ENCODE measurements at regions not wholly inside any gene's neighbourhood (a gene's known extent, or its start where the extent isn't known, plus 50 kb on each side); places are given as distances from the start of the nearest gene placed in this dataset.

- no peak for TF ChIP-seq CTCF (IDR thresholded peaks at IDR 0.05)
- no peak for TF ChIP-seq POLR2A (IDR thresholded peaks at IDR 0.05)
- whole genome bisulfite sequencing, 2 donors: 29 to 56% methylated on average over 2 of the region's 2 CpGs
- DNase-seq (ENCODE audit: low spot score in 2 of 2): no peak
These were observed 743.0 kb downstream of the KCTD16 start for GRCh38 chr5:144913661-144914060.

GRCh38 chr5:144896473-144896872, 725.8 kb downstream of the KCTD16 start:
- H3K4me3 ChIP-seq (ENCODE audit: low read depth, poor library complexity, severe bottlenecking): no peak overlapping the region
- WGBS, 2 donors: 73 to 76% methylated on average over 2 of the region's 2 CpGs
- no peak for DNase-seq (ENCODE audit: low spot score in 2 of 2)
- intact Hi-C loops (cut with DNase I; ENCODE audit: low total_unique reads): no loop called here
- no peak for TF ChIP-seq CTCF (IDR thresholded peaks at IDR 0.05)
- TF ChIP-seq POLR2A (IDR thresholded peaks at IDR 0.05): no peak

More at GRCh38 chr5:144913661-144914060, 743.0 kb downstream of the KCTD16 start:
- intact Hi-C loops (cut with DNase I; ENCODE audit: low total_unique reads): no loop called here
- H3K4me3 ChIP-seq (ENCODE audit: low read depth, poor library complexity, severe bottlenecking): no peak overlapping the region

GRCh38 chr5:144886668-144887067, 716.0 kb downstream of the KCTD16 start:
- 79 to 86% methylated on average over 1 of the region's 1 CpG for WGBS, 2 donors
- no peak overlapping the region for H3K4me3 ChIP-seq (ENCODE audit: low read depth, poor library complexity, severe bottlenecking)
- intact Hi-C loops (cut with DNase I; ENCODE audit: low total_unique reads): no loop called here
- TF ChIP-seq POLR2A (IDR thresholded peaks at IDR 0.05): no peak
- TF ChIP-seq CTCF (IDR thresholded peaks at IDR 0.05): no peak
- DNase-seq (ENCODE audit: low spot score in 2 of 2): no peak

- WGBS, 2 donors: 67 to 81% methylated on average over 3 of the region's 3 CpGs
- no peak for TF ChIP-seq POLR2A (IDR thresholded peaks at IDR 0.05)
- intact Hi-C loops (cut with DNase I; ENCODE audit: low total_unique reads): no loop called here
- no peak overlapping the region for H3K4me3 ChIP-seq (ENCODE audit: low read depth, poor library complexity, severe bottlenecking)
- DNase-seq (ENCODE audit: low spot score in 2 of 2): no peak
These were observed 712.1 kb downstream of the KCTD16 start for GRCh38 chr5:144882739-144883283.

GRCh38 chr5:144880513-144880912, 709.8 kb downstream of the KCTD16 start:
- H3K4me3 ChIP-seq (ENCODE audit: low read depth, poor library complexity, severe bottlenecking): no peak overlapping the region
- no peak for DNase-seq (ENCODE audit: low spot score in 2 of 2)
- TF ChIP-seq POLR2A (IDR thresholded peaks at IDR 0.05) (no peak), CTCF (IDR thresholded peaks at IDR 0.05) (no peak)
- intact Hi-C loops (cut with DNase I; ENCODE audit: low total_unique reads): no loop called here
- 50 to 55% methylated on average over 2 of the region's 2 CpGs for WGBS, 2 donors

- DNase-seq (ENCODE audit: low spot score in 2 of 2): no peak
- intact Hi-C loops (cut with DNase I; ENCODE audit: low total_unique reads): no loop called here
- TF ChIP-seq CTCF (IDR thresholded peaks at IDR 0.05) (no peak), POLR2A (IDR thresholded peaks at IDR 0.05) (no peak)
- H3K4me3 ChIP-seq (ENCODE audit: low read depth, poor library complexity, severe bottlenecking): no peak overlapping the region
These were observed 706.3 kb downstream of the KCTD16 start for GRCh38 chr5:144876990-144877389.
